B cell (primary cell): ENCODE measurements at regions not wholly inside any gene's neighbourhood (a gene's known extent, or its start where the extent isn't known, plus 50 kb on each side); places are given as distances from the start of the nearest gene placed in this dataset.

Experiments
- ATAC-seq: fragments of 200-7000 bp; cut with Tn5 transposase; one replicate; pipeline ENCODE4 v1.10.0; 2021; ENCODE audit warnings: low read depth, mild to moderate bottlenecking, moderate number of reproducible peaks, moderate library complexity
- CTCF ChIA-PET: fragments of 350-600 bp; sonication (Branson Sonifier 250); formaldehyde crosslinking; loops from one replicate; lab custom pipeline; 2021; ENCODE audit warnings: antibody characterized with exemption, inconsistent platforms; lab: Charles Lee
- POLR2A ChIA-PET: fragments of 350-600 bp; sonication (Branson Sonifier 250); formaldehyde crosslinking; loops from one replicate; lab custom pipeline; 2021; ENCODE audit warnings: antibody characterized with exemption; lab: Charles Lee
- DNase-seq: peaks from one replicate; pipeline ENCODE4 v3.0.0; 2013
- H2AFZ ChIP-seq: 2 replicates; pipeline ENCODE4 v1.6.1; 2012; ENCODE audit warnings: mild to moderate bottlenecking, low read depth, low read length; ENCODE audit not compliant: insufficient read depth, poor library complexity, severe bottlenecking
- H3K27ac ChIP-seq, 2 donors: 1 replicate in 1 of 2; 2 replicates in 1 of 2; pipeline ENCODE4 v1.5.1; 2012 to 2013; ENCODE audit warnings: low read length in 2 of 2, mild to moderate bottlenecking in 2 of 2, moderate library complexity in 1 of 2
- H3K27me3 ChIP-seq, 4 experiments: fragments of 200-600 bp in 1 of 4; sonication (generic) in 1 of 4; replicated peaks in 1 of 4; 1 replicate in 2 of 4; 2 replicates in 2 of 4; pipeline versions ENCODE4 v1.6.1 to v1.7.0; 2013 to 2016; ENCODE audit warnings: low read length in 3 of 4, mild to moderate bottlenecking in 2 of 4, mixed read lengths in 1 of 4, moderate library complexity in 1 of 4; ENCODE audit not compliant: insufficient read depth in 4 of 4, control insufficient read depth in 3 of 4; ENCODE audit errors: control extremely low read depth in 1 of 4
- H3K36me3 ChIP-seq, 2 experiments: replicated peaks in 1 of 2; 1 replicate in 1 of 2; 2 replicates in 1 of 2; pipeline versions ENCODE4 v1.6.1 to v1.7.1; 2013; ENCODE audit warnings: low read length in 1 of 2; ENCODE audit not compliant: insufficient read depth in 2 of 2, control insufficient read depth in 1 of 2; ENCODE audit errors: control extremely low read depth in 1 of 2, extremely low read depth in 1 of 2
- H3K4me1 ChIP-seq, 2 donors: fragments of 200-600 bp in 1 of 2; sonication (generic) in 1 of 2; 1 replicate in 1 of 2; 2 replicates in 1 of 2; pipeline versions ENCODE4 v1.5.1 to v1.6.1; 2013 to 2017; ENCODE audit warnings: low read length in 2 of 2; ENCODE audit not compliant: control insufficient read depth in 2 of 2, insufficient read depth in 2 of 2
- H3K4me2 ChIP-seq: replicated peaks from 2 replicates; pipeline ENCODE3; 2012; ENCODE audit warnings: mild to moderate bottlenecking, low read depth, low read length; ENCODE audit not compliant: poor library complexity, severe bottlenecking
- H3K4me3 ChIP-seq, 5 experiments: fragments of 200-600 bp in 1 of 5; sonication (generic) in 1 of 5; 1 replicate in 3 of 5; 2 replicates in 2 of 5; pipeline versions ENCODE4 v1.5.1 to v1.7.0; 2011 to 2016; ENCODE audit warnings: low read length in 4 of 5, mild to moderate bottlenecking in 4 of 5, low read depth in 2 of 5, control low read depth in 1 of 5, moderate library complexity in 1 of 5; ENCODE audit not compliant: insufficient read depth in 1 of 5; ENCODE audit errors: control extremely low read depth in 1 of 5, extremely low read depth in 1 of 5
- H3K79me2 ChIP-seq: fragments of 200-600 bp; sonication (generic); one replicate; pipeline ENCODE4 v1.6.0; 2016; ENCODE audit warnings: low read length; ENCODE audit not compliant: control insufficient read depth, insufficient read depth
- H3K9ac ChIP-seq: fragments of 200-600 bp; sonication (generic); 2 replicates; pipeline ENCODE4 v1.6.1; 2017; ENCODE audit warnings: mild to moderate bottlenecking, low read length, moderate library complexity
- H3K9me3 ChIP-seq, 3 donors: one replicate each; pipeline versions ENCODE4 v1.6.1 to v1.7.1; 2013; ENCODE audit warnings: low read length in 2 of 3; ENCODE audit not compliant: control insufficient read depth in 2 of 3, insufficient read depth in 1 of 3; ENCODE audit errors: control extremely low read depth in 1 of 3
- H4K20me1 ChIP-seq: 2 replicates; pipeline ENCODE4 v1.6.0; 2012; ENCODE audit warnings: mild to moderate bottlenecking, low read length; ENCODE audit not compliant: insufficient read depth, control insufficient read depth, poor library complexity, severe bottlenecking
- H3K27ac Mint-ChIP-seq: one replicate; pipeline ENCODE4 v1.8.0; 2021; ENCODE audit warnings: mixed read lengths
- H3K27me3 Mint-ChIP-seq: one replicate; pipeline ENCODE4 v1.8.0; 2021; ENCODE audit warnings: mixed read lengths
- H3K4me1 Mint-ChIP-seq: one replicate; pipeline ENCODE4 v1.8.0; 2021; ENCODE audit warnings: mixed read lengths
- H3K4me3 Mint-ChIP-seq: one replicate; pipeline ENCODE4 v1.8.0; 2021; ENCODE audit warnings: mixed read lengths
- H3K9me3 Mint-ChIP-seq: one replicate; pipeline ENCODE4 v1.8.0; 2022; ENCODE audit warnings: mixed read lengths; ENCODE audit not compliant: insufficient read depth
- EZH2 ChIP-seq: IDR thresholded peaks from 2 replicates; pipeline ENCODE4 v1.6.1; 2012; ENCODE audit warnings: borderline replicate concordance, low read depth, mild to moderate bottlenecking, moderate library complexity, low read length; ENCODE audit not compliant: insufficient read depth, poor library complexity, severe bottlenecking
- WGBS: methylation state at CpG from one replicate; pipeline ENCODE4 v1.1.5; 2013; ENCODE audit warnings: missing lambda C conversion rate; ENCODE audit not compliant: insufficient coverage; 5-methylcytosine and 5-hydroxymethylcytosine counted together
- intact Hi-C: fragments of 100-400 bp; cut with micrococcal nuclease; formaldehyde crosslinking; loops from one replicate; pipeline ENCODE4 v1.10.0; 2022
- TF ChIP-seq, protein P1 (sequence below): fragments of 200-600 bp; IDR thresholded peaks from one replicate; pipeline ENCODE4 v1.8.0; 2022; ENCODE audit warnings: antibody characterized with exemption, mild to moderate bottlenecking

DNA sequence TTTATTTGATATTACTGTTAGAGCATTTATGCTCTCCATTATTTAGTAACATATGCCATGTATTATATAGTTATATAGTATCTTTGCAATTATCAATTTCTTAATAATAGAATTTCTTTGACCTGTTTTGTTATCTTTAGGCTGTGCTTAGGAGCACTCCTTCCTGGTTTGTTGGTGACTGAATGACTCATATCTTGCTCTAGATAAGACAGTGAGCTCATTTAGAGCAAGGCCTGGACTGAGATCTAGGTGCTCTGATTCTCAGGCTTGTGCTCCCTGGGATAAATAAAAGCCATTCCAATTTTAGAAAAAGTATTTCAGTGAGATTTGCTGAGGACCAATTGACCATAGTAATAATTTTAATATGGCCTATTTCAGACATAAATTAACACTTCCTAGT is 951.2 kb downstream of the FLRT2 start:
- no peaks in the 10 kb centered on the region for H4K20me1 ChIP-seq
- no peaks in the 10 kb centered on the region for H3K27me3 ChIP-seq
- intact Hi-C loops = no loop called here
- no peaks in the 10 kb centered on the region for H3K4me1 ChIP-seq
- no peak overlapping the region for H2AFZ ChIP-seq
- Mint-ChIP-seq H3K4me1 (no peaks in the 10 kb centered on the region), H3K27ac (no peak overlapping the region), H3K27me3 (no peaks in the 10 kb centered on the region), H3K9me3 (peaks cover 2% of the 10 kb centered on the region), H3K4me3 (no peak overlapping the region)
- POLR2A ChIA-PET = no interaction called here
- no peaks in the 10 kb centered on the region for H3K36me3 ChIP-seq
- no peaks in the 10 kb centered on the region for H3K9me3 ChIP-seq
- TF ChIP-seq EZH2 = no peak
- TF ChIP-seq, protein P1, sequence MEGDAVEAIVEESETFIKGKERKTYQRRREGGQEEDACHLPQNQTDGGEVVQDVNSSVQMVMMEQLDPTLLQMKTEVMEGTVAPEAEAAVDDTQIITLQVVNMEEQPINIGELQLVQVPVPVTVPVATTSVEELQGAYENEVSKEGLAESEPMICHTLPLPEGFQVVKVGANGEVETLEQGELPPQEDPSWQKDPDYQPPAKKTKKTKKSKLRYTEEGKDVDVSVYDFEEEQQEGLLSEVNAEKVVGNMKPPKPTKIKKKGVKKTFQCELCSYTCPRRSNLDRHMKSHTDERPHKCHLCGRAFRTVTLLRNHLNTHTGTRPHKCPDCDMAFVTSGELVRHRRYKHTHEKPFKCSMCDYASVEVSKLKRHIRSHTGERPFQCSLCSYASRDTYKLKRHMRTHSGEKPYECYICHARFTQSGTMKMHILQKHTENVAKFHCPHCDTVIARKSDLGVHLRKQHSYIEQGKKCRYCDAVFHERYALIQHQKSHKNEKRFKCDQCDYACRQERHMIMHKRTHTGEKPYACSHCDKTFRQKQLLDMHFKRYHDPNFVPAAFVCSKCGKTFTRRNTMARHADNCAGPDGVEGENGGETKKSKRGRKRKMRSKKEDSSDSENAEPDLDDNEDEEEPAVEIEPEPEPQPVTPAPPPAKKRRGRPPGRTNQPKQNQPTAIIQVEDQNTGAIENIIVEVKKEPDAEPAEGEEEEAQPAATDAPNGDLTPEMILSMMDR = no peak
- no peak overlapping the region for H3K27ac ChIP-seq
- no peak overlapping the region for H3K4me2 ChIP-seq
- H3K4me3 ChIP-seq = no peak overlapping the region
- CTCF ChIA-PET = no interaction called here
- H3K79me2 ChIP-seq = no peaks in the 10 kb centered on the region
- DNase-seq (no peak), ATAC-seq (no peak)
- H3K9ac ChIP-seq = no peak overlapping the region

GRCh38 chr14:86464341-86464740 is 934.4 kb downstream of the FLRT2 start:
- H3K4me3 Mint-ChIP-seq = no peak overlapping the region
- intact Hi-C loops = no loop called here
- WGBS = 98% methylated on average over 4 of the region's 5 CpGs

More at GRCh38 chr14:86464341-86464740, 934.4 kb downstream of the FLRT2 start:
- Histone ChIP-seq H3K4me3 (no peak overlapping the region), H3K9ac (no peak overlapping the region), H3K27ac (no peak overlapping the region), H3K79me2 (no peaks in the 10 kb centered on the region), H3K4me1 (no peaks in the 10 kb centered on the region), H3K4me2 (no peak overlapping the region), H3K27me3 (no peaks in the 10 kb centered on the region), H4K20me1 (no peaks in the 10 kb centered on the region), H3K9me3 (no peaks in the 10 kb centered on the region), H2AFZ (no peak overlapping the region), H3K36me3 (no peaks in the 10 kb centered on the region)
- no peak overlapping the region for H3K27ac Mint-ChIP-seq
- no peak for TF ChIP-seq EZH2
- TF ChIP-seq, protein P1 = no peak
- ChIA-PET POLR2A (no interaction called here), CTCF (no interaction called here)
- no peaks in the 10 kb centered on the region for H3K4me1 Mint-ChIP-seq
- DNase-seq = no peak
- no peaks in the 10 kb centered on the region for H3K27me3 Mint-ChIP-seq
- ATAC-seq = no peak
- no peaks in the 10 kb centered on the region for H3K9me3 Mint-ChIP-seq
